Activated CD4-positive, alpha-beta T cell treated with anti-CD3 and anti-CD28 coated beads, Interleukin-2, Interleukin-4, amounts not matched to agents 100 ng/mL and 50 ng/mL, durations not matched to agents 16 hours and 8 hours (primary cell): ENCODE measurements at regions not wholly inside any gene's neighbourhood (a gene's known extent, or its start where the extent isn't known, plus 50 kb on each side); places are given as distances from the start of the nearest gene placed in this dataset.
"Not testable (repeated sequence)": the region's sequence is repeated elsewhere in the genome, so short reads cannot be mapped to it uniquely, and the experiment has no call there.

ENCODE experiments used
- DNase-seq: peaks from one replicate; pipeline ENCODE4 v3.0.0-alpha.2; 2020; ENCODE audit warnings: low spot score

DNA sequence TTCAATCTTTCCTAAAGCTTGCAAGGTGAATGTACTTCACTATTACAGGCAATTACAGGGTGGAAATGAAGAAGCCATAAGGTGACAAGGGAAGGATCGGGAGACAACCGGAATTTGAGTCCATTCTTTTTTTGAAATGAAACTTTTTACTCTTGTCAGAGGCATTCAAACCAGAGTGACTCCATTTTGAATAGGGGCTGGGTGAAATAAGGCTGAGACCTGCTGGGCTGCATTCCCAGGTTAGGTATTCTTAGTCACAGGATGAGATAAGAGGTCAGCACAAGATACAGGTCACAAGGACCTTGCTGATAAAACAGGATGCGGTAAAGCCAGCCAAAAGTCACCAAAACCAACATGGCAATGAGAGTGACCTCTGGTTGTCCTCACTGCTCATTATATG is 363.3 kb downstream of the TYW1 start:
- DNase-seq: no peak

GRCh38 chr7:67361150-67361549 is 364.5 kb downstream of the TYW1 start:
- DNase-seq: no peak

DNA sequence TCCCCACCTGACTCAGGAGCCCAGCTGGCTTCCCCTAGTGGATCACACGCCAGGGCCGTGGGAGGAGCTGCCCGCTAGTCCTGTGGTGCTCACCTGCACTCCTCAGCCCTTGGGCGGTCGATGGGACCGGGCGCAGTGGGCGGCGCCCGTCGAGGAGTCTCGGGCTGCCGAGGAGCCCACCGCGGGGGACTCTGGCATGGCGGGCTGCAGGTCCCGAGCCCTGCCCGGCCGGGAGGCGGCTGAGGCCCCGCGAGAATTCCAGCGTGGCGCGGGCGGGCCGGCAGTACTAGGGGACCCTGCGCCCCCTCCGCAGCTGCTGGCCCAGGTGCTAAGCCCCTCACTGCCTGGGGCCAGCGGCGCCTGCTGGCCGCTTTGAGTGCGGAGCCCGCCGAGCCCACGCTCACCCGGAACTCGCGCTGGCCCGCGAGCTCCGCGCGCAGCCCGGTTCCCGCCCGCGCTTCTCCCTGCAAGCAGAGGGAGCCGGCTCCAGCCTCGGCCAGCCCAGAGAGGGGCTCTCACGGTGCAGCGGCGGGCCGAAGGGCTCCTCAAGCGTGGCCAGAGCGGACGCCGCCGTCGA is 367.9 kb downstream of the TYW1 start:
- DNase-seq: no peak

DNA sequence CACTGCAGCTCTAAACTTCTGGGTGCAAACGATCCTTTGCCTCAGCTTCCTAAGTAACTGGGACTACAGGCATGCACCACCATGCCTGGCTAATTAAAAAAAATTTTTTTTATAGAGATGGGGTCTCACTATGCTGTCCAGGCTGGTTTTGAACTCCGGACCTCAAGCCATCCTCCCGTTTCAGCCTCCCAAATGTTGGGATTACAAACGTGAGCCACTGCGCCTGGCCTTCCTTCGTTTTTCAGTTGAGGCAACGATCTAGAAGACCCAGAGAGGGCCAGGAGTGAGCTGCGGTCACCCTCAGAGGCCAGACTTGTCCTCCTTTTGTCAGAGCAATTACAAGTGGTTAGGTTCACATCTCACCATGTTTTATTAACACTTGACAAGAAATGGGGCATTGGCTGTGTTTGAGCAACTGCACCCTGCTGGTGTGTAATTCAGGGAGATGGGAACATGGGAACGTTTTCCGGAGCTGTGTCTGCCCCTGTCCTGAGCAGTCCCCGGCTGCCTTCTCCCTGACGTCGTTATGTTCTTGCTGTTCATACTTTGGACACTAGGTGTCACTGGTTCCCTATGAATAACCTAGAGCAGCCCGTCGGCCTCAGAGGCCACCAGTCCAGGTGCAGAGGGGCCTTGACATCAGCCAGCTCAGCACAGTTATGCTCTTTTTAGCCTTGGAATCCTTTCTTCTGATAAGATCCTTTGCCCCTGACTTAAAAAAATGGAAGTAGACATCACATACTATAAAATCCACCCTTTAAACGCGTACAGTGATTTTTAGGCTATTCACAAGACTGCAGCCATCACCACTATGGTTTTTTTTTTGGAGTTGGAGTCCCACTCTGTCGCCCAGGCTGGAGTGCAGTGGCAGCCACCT is 375.0 kb downstream of the TYW1 start:
- peak; percentile 75 for DNase-seq

- DNase-seq: not testable (repeated sequence)
These were observed 376.8 kb downstream of the TYW1 start for GRCh38 chr7:67373389-67373788.

- no peak for DNase-seq
These were observed 378.8 kb downstream of the TYW1 start for GRCh38 chr7:67375427-67375826.

DNA sequence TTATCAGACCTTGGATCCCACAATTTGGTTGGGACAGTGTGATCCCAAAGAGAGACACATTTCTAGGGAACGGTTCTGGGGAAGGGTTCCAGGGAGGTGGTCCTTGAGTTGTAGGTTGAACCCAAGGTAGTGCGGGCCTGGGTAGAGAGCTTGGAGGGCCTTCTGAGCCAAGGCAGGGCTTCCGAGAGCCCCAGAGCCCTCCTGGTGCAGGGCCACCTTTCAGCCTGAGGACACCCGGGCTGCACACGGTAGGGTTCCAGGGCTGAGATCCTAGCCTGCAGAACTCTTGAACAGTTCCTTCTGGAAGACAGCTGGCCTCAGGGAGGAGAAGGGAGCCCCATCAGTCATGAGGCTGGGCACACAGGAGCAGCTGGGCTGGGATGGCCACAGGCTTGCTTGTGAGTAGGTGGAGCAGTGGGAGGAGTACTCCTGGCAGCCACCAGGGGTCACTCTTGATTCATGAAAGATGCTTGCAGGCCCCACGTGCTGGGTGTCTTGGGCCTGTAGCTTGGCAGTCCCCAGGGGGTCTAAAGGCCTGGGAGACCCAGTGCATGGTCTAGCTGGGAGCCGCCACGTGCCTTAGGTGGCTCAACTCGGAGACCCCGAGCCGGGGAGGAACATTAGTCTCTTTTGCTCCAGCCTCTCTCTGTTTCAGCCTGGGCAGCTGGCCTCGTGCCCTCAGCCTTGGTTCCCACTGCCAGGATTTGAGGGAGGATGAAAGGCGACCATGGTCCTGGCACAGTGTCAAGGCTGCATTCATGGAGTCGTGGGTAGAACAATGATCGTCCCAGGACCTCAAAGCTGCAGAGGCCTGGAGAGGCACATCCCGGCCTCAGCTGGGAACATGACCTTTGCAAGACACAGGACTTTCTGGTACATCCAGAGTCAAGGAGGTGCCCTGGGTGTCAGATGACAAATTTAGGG is 381.6 kb downstream of the TYW1 start:
- DNase-seq: peak; percentile 66

DNA sequence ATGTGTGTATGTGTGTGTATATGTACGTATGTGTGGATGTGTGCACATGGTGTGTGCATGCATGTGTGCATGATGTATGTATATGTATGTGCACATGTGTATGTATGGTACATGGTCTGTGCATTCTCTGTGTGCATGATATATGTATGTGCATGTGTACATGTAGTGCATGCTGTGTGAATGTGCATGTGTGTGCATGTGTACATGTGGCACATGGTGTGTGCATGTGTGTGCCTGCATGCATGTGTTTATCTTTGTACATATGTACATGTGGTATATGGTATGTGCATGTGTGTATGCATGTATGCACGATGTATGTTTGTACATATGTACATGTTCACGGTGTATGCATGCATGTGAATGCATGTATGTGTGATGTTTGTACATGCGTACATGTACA is 383.7 kb downstream of the TYW1 start:
- no peak for DNase-seq

DNA sequence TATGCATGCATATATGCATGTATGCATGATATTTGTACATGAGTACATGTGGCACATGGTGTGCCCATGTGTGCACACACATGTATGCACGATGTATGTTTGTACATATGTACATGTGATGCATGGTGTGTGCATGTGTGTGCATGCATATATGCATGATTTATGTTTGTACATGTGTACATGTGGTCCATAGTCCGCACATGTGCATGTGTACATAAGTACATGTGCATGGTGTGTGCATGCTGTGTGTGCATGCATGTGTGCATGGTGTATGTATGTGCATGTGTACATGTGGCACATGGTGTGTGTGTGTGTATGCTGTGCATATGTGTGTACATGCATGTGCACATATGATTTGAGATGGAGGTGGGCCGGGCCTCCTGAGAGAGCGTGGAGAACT is 384.2 kb downstream of the TYW1 start:
- no peak for DNase-seq

DNA sequence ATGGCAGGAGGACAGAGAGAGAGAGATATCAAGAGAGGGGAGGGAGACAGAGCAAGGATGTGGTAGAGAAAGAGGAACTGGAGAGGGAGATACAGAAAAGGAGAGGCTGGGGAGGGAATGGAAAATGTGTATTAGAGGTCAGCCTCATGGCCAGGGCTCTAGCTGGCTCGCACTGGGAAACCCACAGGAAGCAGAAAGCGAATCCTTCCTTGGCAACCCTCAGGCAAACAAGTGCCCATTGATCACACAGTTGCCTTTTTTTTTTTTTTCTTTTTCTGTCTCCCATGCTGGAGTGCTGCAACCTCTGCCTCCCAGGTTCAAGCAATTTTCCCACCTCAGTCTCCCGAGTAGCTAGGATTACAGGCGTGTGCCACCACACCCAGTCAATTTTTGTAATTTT is 391.2 kb downstream of the TYW1 start:
- DNase-seq: no peak

GRCh38 chr7:67391168-67391567 is 394.5 kb downstream of the TYW1 start:
- no peak for DNase-seq

- DNase-seq: no peak
These were observed 396.2 kb downstream of the TYW1 start for GRCh38 chr7:67392596-67393438.

GRCh38 chr7:67393903-67394302 is 397.3 kb downstream of the TYW1 start:
- no peak for DNase-seq

DNA sequence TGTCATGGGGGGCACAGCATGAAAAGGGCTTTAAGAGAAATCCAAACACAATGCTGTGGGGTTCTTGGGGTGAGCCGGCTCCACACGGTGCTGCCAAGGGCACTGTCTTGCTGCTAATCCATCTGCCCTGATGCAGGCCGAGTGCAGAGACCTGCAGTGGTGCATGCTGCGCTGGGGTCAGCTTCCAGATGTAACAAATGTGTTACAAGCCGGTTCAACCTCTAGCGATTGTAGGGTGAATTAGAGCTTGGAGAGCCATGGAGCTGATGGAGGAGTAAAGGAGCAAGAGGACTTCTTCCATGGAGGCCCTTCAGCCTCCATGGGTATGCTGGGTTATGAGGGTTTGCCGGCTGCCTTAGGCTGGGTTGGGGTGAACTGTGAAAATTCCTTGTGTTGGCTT is 402.3 kb downstream of the TYW1 start:
- DNase-seq: no peak

GRCh38 chr7:67401492-67401891 is 404.9 kb downstream of the TYW1 start:
- DNase-seq: no peak

- DNase-seq: no peak
These were observed 405.6 kb downstream of the TYW1 start for GRCh38 chr7:67402280-67402679.

DNA sequence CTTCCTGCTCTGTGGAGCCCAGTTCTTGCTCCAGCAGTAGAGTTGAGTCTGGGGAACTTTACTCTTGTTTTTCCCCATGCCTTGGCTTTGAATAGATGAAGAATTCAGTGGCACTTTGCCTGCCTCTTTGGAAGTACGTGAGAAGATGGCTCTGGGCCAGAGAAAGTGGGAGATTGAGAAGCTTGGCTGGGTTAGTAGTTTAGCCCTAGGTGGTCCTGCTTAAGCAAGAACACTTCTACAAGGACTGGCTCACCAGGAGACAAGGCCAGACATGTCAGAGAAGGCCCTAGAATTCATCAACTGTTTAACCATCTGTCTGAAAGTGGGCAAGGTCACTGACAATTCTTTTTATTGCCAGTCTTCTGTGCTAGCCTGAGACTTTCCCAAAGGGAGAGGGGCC is 410.3 kb downstream of the TYW1 start:
- no peak for DNase-seq

DNA sequence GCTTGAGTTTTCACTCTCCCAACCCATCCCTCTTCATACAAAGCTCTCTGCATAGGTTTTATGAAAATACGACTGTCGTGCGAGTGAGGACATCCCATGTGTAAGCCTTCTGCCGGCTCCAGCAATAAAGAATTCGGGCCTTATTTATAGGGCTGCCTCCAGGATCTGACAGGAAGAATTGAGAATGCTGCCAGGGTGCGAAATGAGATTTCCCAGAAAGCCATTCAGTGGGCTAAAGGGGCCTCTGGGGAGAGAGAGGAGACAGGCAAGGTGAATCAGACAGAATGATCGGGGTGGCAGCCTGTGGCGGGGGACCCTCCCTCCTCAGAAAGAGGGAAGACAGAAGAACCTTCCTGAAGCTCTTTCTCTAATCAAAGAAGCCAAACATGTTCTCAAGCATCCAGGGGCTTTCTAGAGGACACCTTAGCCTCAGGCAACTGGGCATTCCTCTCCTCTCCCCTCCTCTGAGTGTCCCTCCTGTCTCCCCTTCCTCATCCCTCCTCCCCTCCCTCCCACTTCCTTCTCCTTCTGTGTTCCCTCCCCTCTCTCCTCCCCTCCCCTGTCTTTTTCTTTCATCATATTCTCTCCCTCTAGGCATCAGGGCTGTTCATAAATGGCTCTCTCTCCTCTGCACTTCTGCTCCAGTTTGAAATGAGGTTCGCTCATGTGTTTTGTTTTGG is 410.9 kb downstream of the TYW1 start:
- no peak for DNase-seq

- no peak for DNase-seq
These were observed 411.5 kb downstream of the TYW1 start for GRCh38 chr7:67408109-67408508.

GRCh38 chr7:67413670-67414069 is 417.0 kb downstream of the TYW1 start:
- no peak for DNase-seq

- no peak for DNase-seq
These were observed 418.2 kb downstream of the TYW1 start for GRCh38 chr7:67414858-67415257.
